H9 (cell line): ENCODE measurements at regions not wholly inside any gene's neighbourhood (a gene's known extent, or its start where the extent isn't known, plus 50 kb on each side); places are given as distances from the start of the nearest gene placed in this dataset.

Source experiments
- DNase-seq: peaks from one replicate; pipeline ENCODE4 v3.0.0-alpha.2; 2017
- H2AFZ ChIP-seq: one replicate; pipeline ENCODE4 v1.6.1; 2013; ENCODE audit warnings: mild to moderate bottlenecking, low read length, control low read depth, moderate library complexity
- H2AK5ac ChIP-seq: 2 replicates; pipeline ENCODE4 v1.6.1; 2013; ENCODE audit warnings: low read length, control low read depth, mixed read lengths; ENCODE audit not compliant: insufficient read length
- H2BK120ac ChIP-seq: one replicate; pipeline ENCODE4 v1.6.1; 2013; ENCODE audit warnings: low read depth, mild to moderate bottlenecking, low read length, control low read depth, inconsistent platforms; ENCODE audit not compliant: poor library complexity, severe bottlenecking
- H2BK12ac ChIP-seq: 2 replicates; pipeline ENCODE4 v1.6.1; 2013; ENCODE audit warnings: low read length, control low read depth, mixed read lengths, low read depth; ENCODE audit not compliant: insufficient read length
- H2BK15ac ChIP-seq: 2 replicates; pipeline ENCODE4 v1.6.1; 2013; ENCODE audit warnings: low read depth, low read length, control low read depth
- H2BK20ac ChIP-seq: one replicate; pipeline ENCODE4 v1.6.1; 2013; ENCODE audit warnings: low read depth, mild to moderate bottlenecking, low read length, control low read depth, inconsistent platforms; ENCODE audit not compliant: poor library complexity, severe bottlenecking
- H2BK5ac ChIP-seq: 2 replicates; pipeline ENCODE4 v1.6.1; 2013; ENCODE audit warnings: low read length, control low read depth, mixed read lengths; ENCODE audit not compliant: insufficient read length
- H3K14ac ChIP-seq: 2 replicates; pipeline ENCODE4 v1.6.1; 2013; ENCODE audit warnings: low read length, control low read depth; ENCODE audit not compliant: insufficient read depth
- H3K18ac ChIP-seq: 2 replicates; pipeline ENCODE4 v1.6.1; 2013; ENCODE audit warnings: low read depth, mild to moderate bottlenecking, mixed read lengths, low read length, control low read depth; ENCODE audit not compliant: insufficient read length
- H3K23ac ChIP-seq: 2 replicates; pipeline ENCODE4 v1.6.1; 2013; ENCODE audit warnings: low read length, control low read depth, mixed read lengths, low read depth; ENCODE audit not compliant: insufficient read length
- H3K23me2 ChIP-seq: 2 replicates; pipeline ENCODE4 v1.6.1; 2013; ENCODE audit warnings: low read depth, mild to moderate bottlenecking, mixed read lengths, low read length, control low read depth; ENCODE audit not compliant: insufficient read length, poor library complexity, severe bottlenecking
- H3K27ac ChIP-seq: 2 replicates; pipeline ENCODE4 v1.5.1; 2013; ENCODE audit warnings: low read length, control low read depth, mixed read lengths, low read depth; ENCODE audit not compliant: insufficient read length
- H3K27me3 ChIP-seq: 2 replicates; pipeline ENCODE4 v1.6.1; 2013; ENCODE audit warnings: low read length, control low read depth, inconsistent platforms; ENCODE audit not compliant: insufficient read depth
- H3K4ac ChIP-seq: 2 replicates; pipeline ENCODE4 v1.6.1; 2013; ENCODE audit warnings: low read depth, mild to moderate bottlenecking, control low read depth, inconsistent platforms, low read length, moderate library complexity
- H3K4me1 ChIP-seq: 2 replicates; pipeline ENCODE4 v1.6.1; 2013; ENCODE audit warnings: low read length, control low read depth, inconsistent platforms; ENCODE audit not compliant: insufficient read depth
- H3K4me2 ChIP-seq: 2 replicates; pipeline ENCODE4 v1.6.1; 2013; ENCODE audit warnings: low read length, control low read depth, mixed read lengths; ENCODE audit not compliant: insufficient read length, insufficient read depth
- H3K56ac ChIP-seq: 2 replicates; pipeline ENCODE4 v1.6.1; 2013; ENCODE audit warnings: low read depth, mild to moderate bottlenecking, mixed read lengths, low read length, control low read depth; ENCODE audit not compliant: insufficient read length
- H3K79me1 ChIP-seq: 2 replicates; pipeline ENCODE4 v1.6.1; 2013; ENCODE audit warnings: low read depth, mild to moderate bottlenecking, moderate library complexity, low read length, control low read depth, inconsistent platforms; ENCODE audit not compliant: insufficient read depth, poor library complexity, severe bottlenecking
- H3K79me2 ChIP-seq: 2 replicates; pipeline ENCODE4 v1.6.1; 2013; ENCODE audit warnings: low read length, control low read depth, inconsistent platforms; ENCODE audit not compliant: insufficient read depth
- H3K9ac ChIP-seq: 2 replicates; pipeline ENCODE4 v1.6.1; 2013; ENCODE audit warnings: low read length, control low read depth, mixed read lengths; ENCODE audit not compliant: insufficient read length; ENCODE audit errors: extremely low read depth
- H3K9me3 ChIP-seq: one replicate; pipeline ENCODE4 v1.6.1; 2013; ENCODE audit warnings: low read depth, low read length, inconsistent platforms; ENCODE audit not compliant: control insufficient read depth
- H3T11ph ChIP-seq: one replicate; pipeline ENCODE4 v1.6.1; 2013; ENCODE audit warnings: mild to moderate bottlenecking, low read length, control low read depth, inconsistent platforms
- H4K20me1 ChIP-seq: one replicate; pipeline ENCODE4 v1.6.1; 2013; ENCODE audit not compliant: control insufficient read depth, insufficient read length, insufficient read depth
- H4K5ac ChIP-seq: 2 replicates; pipeline ENCODE4 v1.6.1; 2013; ENCODE audit warnings: low read depth, mild to moderate bottlenecking, mixed read lengths, low read length, control low read depth; ENCODE audit not compliant: insufficient read length
- H4K8ac ChIP-seq: replicated peaks from 2 replicates; pipeline ENCODE4 v1.6.1; 2013; ENCODE audit warnings: low read length, control low read depth, mixed read lengths, low read depth; ENCODE audit not compliant: insufficient read length
- H4K91ac ChIP-seq: 2 replicates; pipeline ENCODE4 v1.6.1; 2013; ENCODE audit warnings: low read depth, mild to moderate bottlenecking, moderate library complexity, mixed read lengths, low read length, control low read depth; ENCODE audit not compliant: insufficient read length
- H3K27ac Mint-ChIP-seq, 3 experiments: 2 replicates in 2 of 3; 3 replicates in 1 of 3; pipeline ENCODE4 v1.8.0; 2020 to 2021; ENCODE audit warnings: mixed read lengths in 3 of 3, mild to moderate bottlenecking in 1 of 3, moderate library complexity in 1 of 3
- H3K27me3 Mint-ChIP-seq: 2 replicates; pipeline ENCODE4 v1.8.0; 2021; ENCODE audit warnings: low read depth, mild to moderate bottlenecking, moderate library complexity, mixed read lengths
- H3K36me3 Mint-ChIP-seq, 3 experiments: 2 replicates in 2 of 3; 3 replicates in 1 of 3; pipeline ENCODE4 v1.8.0; 2020 to 2021; ENCODE audit warnings: low read depth in 3 of 3, mixed read lengths in 3 of 3; ENCODE audit not compliant: insufficient read depth in 1 of 3
- H3K4me1 Mint-ChIP-seq, 2 experiments: 2 replicates each; pipeline ENCODE4 v1.8.0; 2020; ENCODE audit warnings: mixed read lengths in 2 of 2
- H3K4me3 Mint-ChIP-seq, 2 experiments: 2 replicates in 1 of 2; 3 replicates in 1 of 2; pipeline ENCODE4 v1.8.0; 2020 to 2021; ENCODE audit warnings: mild to moderate bottlenecking in 2 of 2, mixed read lengths in 2 of 2, moderate library complexity in 1 of 2
- H3K9me3 Mint-ChIP-seq, 2 experiments: 2 replicates in 1 of 2; 3 replicates in 1 of 2; pipeline ENCODE4 v1.8.0; 2020; ENCODE audit warnings: mild to moderate bottlenecking in 2 of 2, mixed read lengths in 2 of 2, moderate library complexity in 1 of 2
- WGBS: extraction: QIAGEN DNeasy Blood & Tissue Kit; methylation state at CpG from one replicate; pipeline ENCODE4 v1.1.7; 2013; ENCODE audit warnings: missing lambda C conversion rate, low lambda C conversion rate, mixed read lengths; ENCODE audit not compliant: insufficient read length; ENCODE audit errors: extremely low coverage; 5-methylcytosine and 5-hydroxymethylcytosine counted together
- TF ChIP-seq, protein P1 (sequence below): fragments of 200-600 bp; sonication (generic); conservative IDR thresholded peaks from 3 replicates; pipeline ENCODE4 v1.8.0; 2021; ENCODE audit warnings: antibody characterized with exemption, mild to moderate bottlenecking

DNA sequence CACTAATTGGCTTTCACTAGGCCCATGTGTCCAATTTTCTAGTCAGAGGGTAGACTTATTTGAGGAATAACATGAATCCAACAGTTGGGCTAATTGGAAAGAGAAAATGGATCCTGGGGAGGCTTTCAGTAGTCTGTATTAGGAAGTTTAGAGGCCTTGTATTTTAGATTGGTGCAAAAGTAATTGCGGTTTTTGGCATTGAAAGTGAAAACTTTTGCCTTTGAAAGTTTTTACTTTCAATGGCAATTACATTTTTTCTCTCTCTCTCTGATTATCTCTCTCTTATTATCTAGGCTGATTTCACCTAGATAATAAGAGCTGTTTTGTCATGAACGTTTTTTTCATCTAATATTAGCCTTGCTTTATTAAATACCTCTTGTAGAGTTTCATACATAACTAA lies 981.7 kb downstream of the REEP3 start:
- H3K4me1 ChIP-seq = no peaks in the 10 kb centered on the region
- no peak for DNase-seq
- no peaks in the 10 kb centered on the region for H3K27me3 ChIP-seq
- no peak overlapping the region for H3K18ac ChIP-seq
- H3K23ac ChIP-seq = no peak overlapping the region
- no peaks in the 10 kb centered on the region for H3K79me1 ChIP-seq
- H3K14ac ChIP-seq = no peak overlapping the region
- no peak overlapping the region for H2BK12ac ChIP-seq
- no peak overlapping the region for H3K9ac ChIP-seq
- no peaks in the 10 kb centered on the region for H3K36me3 Mint-ChIP-seq
- H3K56ac ChIP-seq = no peak overlapping the region
- no peak overlapping the region for H3K27ac ChIP-seq
- TF ChIP-seq, protein P1, sequence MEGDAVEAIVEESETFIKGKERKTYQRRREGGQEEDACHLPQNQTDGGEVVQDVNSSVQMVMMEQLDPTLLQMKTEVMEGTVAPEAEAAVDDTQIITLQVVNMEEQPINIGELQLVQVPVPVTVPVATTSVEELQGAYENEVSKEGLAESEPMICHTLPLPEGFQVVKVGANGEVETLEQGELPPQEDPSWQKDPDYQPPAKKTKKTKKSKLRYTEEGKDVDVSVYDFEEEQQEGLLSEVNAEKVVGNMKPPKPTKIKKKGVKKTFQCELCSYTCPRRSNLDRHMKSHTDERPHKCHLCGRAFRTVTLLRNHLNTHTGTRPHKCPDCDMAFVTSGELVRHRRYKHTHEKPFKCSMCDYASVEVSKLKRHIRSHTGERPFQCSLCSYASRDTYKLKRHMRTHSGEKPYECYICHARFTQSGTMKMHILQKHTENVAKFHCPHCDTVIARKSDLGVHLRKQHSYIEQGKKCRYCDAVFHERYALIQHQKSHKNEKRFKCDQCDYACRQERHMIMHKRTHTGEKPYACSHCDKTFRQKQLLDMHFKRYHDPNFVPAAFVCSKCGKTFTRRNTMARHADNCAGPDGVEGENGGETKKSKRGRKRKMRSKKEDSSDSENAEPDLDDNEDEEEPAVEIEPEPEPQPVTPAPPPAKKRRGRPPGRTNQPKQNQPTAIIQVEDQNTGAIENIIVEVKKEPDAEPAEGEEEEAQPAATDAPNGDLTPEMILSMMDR = no peak
- no peaks in the 10 kb centered on the region for H3K79me2 ChIP-seq
- no peak overlapping the region for H3K4me3 Mint-ChIP-seq
- peaks cover 5% of the 10 kb centered on the region in 2 experiments; a peak in 3 of 4 replicates for H3K4me1 Mint-ChIP-seq
- H2BK5ac ChIP-seq = no peak overlapping the region
- H3T11ph ChIP-seq = no peak overlapping the region
- H3K9me3 Mint-ChIP-seq = peaks cover 0 to 3% of the 10 kb centered on the region in 2 experiments; a peak in 2 of 5 replicates
- H3K27me3 Mint-ChIP-seq = no peaks in the 10 kb centered on the region
- H2AK5ac ChIP-seq = no peak overlapping the region
- H4K8ac ChIP-seq = no peak overlapping the region
- H4K20me1 ChIP-seq = no peaks in the 10 kb centered on the region
- no CpG with 5 or more reads among the region's 2 CpGs for WGBS
- H3K27ac Mint-ChIP-seq = peak overlapping the region in 1 of 3 experiments; percentile 24; a peak in 1 of 7 replicates
- no peaks in the 10 kb centered on the region for H3K9me3 ChIP-seq
- no peak overlapping the region for H4K5ac ChIP-seq
- no peak overlapping the region for H3K4me2 ChIP-seq
- no peak overlapping the region for H2AFZ ChIP-seq
- no peak overlapping the region for H2BK120ac ChIP-seq
- H3K23me2 ChIP-seq = no peaks in the 10 kb centered on the region
- H2BK15ac ChIP-seq = no peak overlapping the region
- no peak overlapping the region for H2BK20ac ChIP-seq
- H3K4ac ChIP-seq = no peak overlapping the region
- H4K91ac ChIP-seq = no peak overlapping the region
